K562 (cell line): ENCODE measurements at regions not wholly inside any gene's neighbourhood (a gene's known extent, or its start where the extent isn't known, plus 50 kb on each side); places are given as distances from the start of the nearest gene placed in this dataset.

Experiments used
- BRCA1 ChIP-seq, 2 experiments: fragments of 450-650 bp in 1 of 2; sonication (generic) in 1 of 2; formaldehyde crosslinking in 1 of 2; IDR thresholded peaks; 2 replicates each; pipeline versions ENCODE4 v1.5.0 to v1.6.1; 2017 to 2020; ENCODE audit warnings: mild to moderate bottlenecking in 1 of 2, missing genetic modification reagents in 1 of 2
- CSDE1 ChIP-seq, 2 experiments: fragments of 450-650 bp; IDR thresholded peaks; 2 replicates each; pipeline ENCODE4 v1.6.1; 2016; ENCODE audit warnings: mild to moderate bottlenecking in 1 of 2
- CTCF ChIP-seq, 3 experiments: IDR thresholded peaks in 2 of 3; conservative IDR thresholded peaks in 1 of 3; 2 replicates each; pipeline ENCODE4 v1.5.1; 2011 to 2012; ENCODE audit warnings: low read length in 3 of 3, mild to moderate bottlenecking in 3 of 3, control low read depth in 2 of 3, improper control_type of control experiment in 1 of 3, inconsistent platforms in 1 of 3, low read depth in 1 of 3, mixed read lengths in 1 of 3, moderate library complexity in 1 of 3; ENCODE audit not compliant: insufficient read depth in 2 of 3
- HDAC6 ChIP-seq: IDR thresholded peaks from 2 replicates; pipeline ENCODE4 v1.6.1; 2012; ENCODE audit warnings: low read depth, mild to moderate bottlenecking, control low read depth, inconsistent platforms, low read length, moderate library complexity
- POLR2A ChIP-seq: fragments of 450-650 bp; conservative IDR thresholded peaks from 2 replicates; pipeline ENCODE4 v1.6.1; 2016
- SIRT6 ChIP-seq: IDR thresholded peaks from one replicate; pipeline ENCODE4 v1.6.1; 2012; ENCODE audit warnings: low read depth, mild to moderate bottlenecking, control low read depth, inconsistent platforms, low read length, moderate library complexity

- TF ChIP-seq CTCF (IDR thresholded peaks at IDR 0.05 in 2 of 3, conservative IDR thresholded peaks at IDR 0.05 in 1 of 3; ENCODE audit: insufficient read depth in 2 of 3, low read depth in 1 of 3, low read length in 3 of 3) (no peak), POLR2A (no peak), HDAC6 (no peak), CSDE1 (IDR thresholded peaks at IDR 0.05) (no peak), BRCA1 (IDR thresholded peaks at IDR 0.05) (no peak), BRCA1 (CRISPR knock-in tag; IDR thresholded peaks at IDR 0.05) (no peak), SIRT6 (no peak)
Observed at GRCh38 chr10:80894311-80894791, 356.6 kb downstream of the SH2D4B start.
